ENCODE measurements at regions not wholly inside any gene's neighbourhood (a gene's known extent, or its start where the extent isn't known, plus 50 kb on each side); places are given as distances from the start of the nearest gene placed in this dataset.
"Not testable (repeated sequence)": the region's sequence is repeated elsewhere in the genome, so short reads cannot be mapped to it uniquely, and the experiment has no call there.

DNA sequence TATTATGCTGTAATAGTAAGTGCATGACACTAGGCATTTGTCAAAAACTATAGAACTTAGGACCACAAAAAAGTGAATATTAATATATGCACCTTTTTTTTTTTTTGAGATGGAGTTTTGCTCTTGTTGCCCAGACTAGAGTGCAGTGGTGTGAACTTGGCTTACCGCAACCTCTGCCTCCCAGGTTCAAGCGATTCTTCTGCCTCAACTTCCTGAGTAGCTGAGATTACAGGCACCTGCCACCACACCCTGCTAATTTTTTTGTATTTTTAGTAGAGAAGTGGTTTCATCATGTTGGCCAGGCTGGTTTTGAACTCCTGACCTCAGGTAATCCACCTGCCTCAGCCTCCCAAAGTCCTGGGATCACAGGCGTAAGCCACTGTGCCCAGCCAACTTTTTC lies 2315.2 kb upstream of the ACO1 start:
- TF ChIP-seq, protein P1, sequence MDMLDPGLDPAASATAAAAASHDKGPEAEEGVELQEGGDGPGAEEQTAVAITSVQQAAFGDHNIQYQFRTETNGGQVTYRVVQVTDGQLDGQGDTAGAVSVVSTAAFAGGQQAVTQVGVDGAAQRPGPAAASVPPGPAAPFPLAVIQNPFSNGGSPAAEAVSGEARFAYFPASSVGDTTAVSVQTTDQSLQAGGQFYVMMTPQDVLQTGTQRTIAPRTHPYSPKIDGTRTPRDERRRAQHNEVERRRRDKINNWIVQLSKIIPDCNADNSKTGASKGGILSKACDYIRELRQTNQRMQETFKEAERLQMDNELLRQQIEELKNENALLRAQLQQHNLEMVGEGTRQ (IDR thresholded peaks at IDR 0.05; ENCODE audit: low read depth, low read length): not testable (repeated sequence)
- TF ChIP-seq, protein P2, sequence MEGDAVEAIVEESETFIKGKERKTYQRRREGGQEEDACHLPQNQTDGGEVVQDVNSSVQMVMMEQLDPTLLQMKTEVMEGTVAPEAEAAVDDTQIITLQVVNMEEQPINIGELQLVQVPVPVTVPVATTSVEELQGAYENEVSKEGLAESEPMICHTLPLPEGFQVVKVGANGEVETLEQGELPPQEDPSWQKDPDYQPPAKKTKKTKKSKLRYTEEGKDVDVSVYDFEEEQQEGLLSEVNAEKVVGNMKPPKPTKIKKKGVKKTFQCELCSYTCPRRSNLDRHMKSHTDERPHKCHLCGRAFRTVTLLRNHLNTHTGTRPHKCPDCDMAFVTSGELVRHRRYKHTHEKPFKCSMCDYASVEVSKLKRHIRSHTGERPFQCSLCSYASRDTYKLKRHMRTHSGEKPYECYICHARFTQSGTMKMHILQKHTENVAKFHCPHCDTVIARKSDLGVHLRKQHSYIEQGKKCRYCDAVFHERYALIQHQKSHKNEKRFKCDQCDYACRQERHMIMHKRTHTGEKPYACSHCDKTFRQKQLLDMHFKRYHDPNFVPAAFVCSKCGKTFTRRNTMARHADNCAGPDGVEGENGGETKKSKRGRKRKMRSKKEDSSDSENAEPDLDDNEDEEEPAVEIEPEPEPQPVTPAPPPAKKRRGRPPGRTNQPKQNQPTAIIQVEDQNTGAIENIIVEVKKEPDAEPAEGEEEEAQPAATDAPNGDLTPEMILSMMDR (conservative IDR thresholded peaks at IDR 0.05; ENCODE audit: low read depth, low read length): not testable (repeated sequence)
- TF ChIP-seq SMC3, POLR2A, RFX5 (IDR thresholded peaks at IDR 0.05; ENCODE audit: low read depth, low read length): not testable (repeated sequence)
